ENCODE measurements at regions not wholly inside any gene's neighbourhood (a gene's known extent, or its start where the extent isn't known, plus 50 kb on each side); places are given as distances from the start of the nearest gene placed in this dataset.

DNA sequence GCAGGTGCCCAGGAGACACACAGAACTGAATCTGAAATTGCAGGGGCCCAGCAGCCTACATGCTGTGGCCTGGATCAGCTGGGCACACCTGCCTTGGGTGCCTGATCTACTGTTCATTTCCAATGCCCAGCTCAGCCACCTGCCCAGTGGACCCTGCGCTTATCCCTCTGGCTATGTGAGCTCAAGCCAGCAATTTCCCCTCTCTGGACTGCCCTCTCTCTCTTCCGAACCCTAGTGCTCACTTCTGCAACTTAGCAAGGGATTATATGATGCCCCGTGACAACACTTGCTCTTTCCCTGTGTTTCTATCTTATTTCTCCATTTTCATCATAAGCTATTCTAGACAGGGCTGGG, 276.0 kb downstream of the UACA start:
- Histone ChIP-seq H2BK5ac (ENCODE audit: insufficient read length, low read length) (no peak overlapping the region), H3T11ph (ENCODE audit: low read length) (no peak overlapping the region), H4K8ac (replicated peaks; ENCODE audit: insufficient read length, low read depth, low read length) (no peak overlapping the region), H2BK15ac (ENCODE audit: low read depth, low read length) (no peak overlapping the region), H3K9ac (ENCODE audit: extremely low read depth, insufficient read length, low read length) (no peak overlapping the region), H3K14ac (ENCODE audit: insufficient read depth, low read length) (no peak overlapping the region), H3K9me3 (ENCODE audit: control insufficient read depth, low read depth, low read length) (no peaks in the 10 kb centered on the region), H3K27me3 (ENCODE audit: insufficient read depth, low read length) (no peaks in the 10 kb centered on the region), H3K27ac (ENCODE audit: insufficient read length, low read depth, low read length) (no peak overlapping the region), H3K56ac (ENCODE audit: insufficient read length, low read depth, low read length) (no peak overlapping the region), H4K5ac (ENCODE audit: insufficient read length, low read depth, low read length) (no peak overlapping the region), H2AK5ac (ENCODE audit: insufficient read length, low read length) (no peak overlapping the region), H3K4me1 (ENCODE audit: insufficient read depth, low read length) (no peaks in the 10 kb centered on the region), H2BK120ac (ENCODE audit: low read depth, low read length, poor library complexity, severe bottlenecking) (no peak overlapping the region), H3K79me2 (ENCODE audit: insufficient read depth, low read length) (no peaks in the 10 kb centered on the region), H2BK12ac (ENCODE audit: insufficient read length, low read depth, low read length) (no peak overlapping the region), H3K79me1 (ENCODE audit: insufficient read depth, low read depth, low read length, poor library complexity, severe bottlenecking) (no peaks in the 10 kb centered on the region), H3K18ac (ENCODE audit: insufficient read length, low read depth, low read length) (no peak overlapping the region), H3K23ac (ENCODE audit: insufficient read length, low read depth, low read length) (no peak overlapping the region), H4K20me1 (ENCODE audit: control insufficient read depth, insufficient read depth, insufficient read length) (no peaks in the 10 kb centered on the region), H3K4me2 (ENCODE audit: insufficient read depth, insufficient read length, low read length) (no peak overlapping the region), H3K4ac (ENCODE audit: low read depth, low read length) (no peak overlapping the region), H4K91ac (ENCODE audit: insufficient read length, low read depth, low read length) (no peak overlapping the region), H2BK20ac (ENCODE audit: low read depth, low read length, poor library complexity, severe bottlenecking) (no peak overlapping the region), H2AFZ (ENCODE audit: low read length) (no peak overlapping the region), H3K23me2 (ENCODE audit: insufficient read length, low read depth, low read length, poor library complexity, severe bottlenecking) (no peaks in the 10 kb centered on the region)
- H3K9me3 Mint-ChIP-seq, result no peaks in the 10 kb centered on the region; a peak in 2 of 5 replicates
- H3K4me1 Mint-ChIP-seq, result peaks cover 0 to 5% of the 10 kb centered on the region in 2 experiments; a peak in 2 of 4 replicates
- TF ChIP-seq, protein P1, sequence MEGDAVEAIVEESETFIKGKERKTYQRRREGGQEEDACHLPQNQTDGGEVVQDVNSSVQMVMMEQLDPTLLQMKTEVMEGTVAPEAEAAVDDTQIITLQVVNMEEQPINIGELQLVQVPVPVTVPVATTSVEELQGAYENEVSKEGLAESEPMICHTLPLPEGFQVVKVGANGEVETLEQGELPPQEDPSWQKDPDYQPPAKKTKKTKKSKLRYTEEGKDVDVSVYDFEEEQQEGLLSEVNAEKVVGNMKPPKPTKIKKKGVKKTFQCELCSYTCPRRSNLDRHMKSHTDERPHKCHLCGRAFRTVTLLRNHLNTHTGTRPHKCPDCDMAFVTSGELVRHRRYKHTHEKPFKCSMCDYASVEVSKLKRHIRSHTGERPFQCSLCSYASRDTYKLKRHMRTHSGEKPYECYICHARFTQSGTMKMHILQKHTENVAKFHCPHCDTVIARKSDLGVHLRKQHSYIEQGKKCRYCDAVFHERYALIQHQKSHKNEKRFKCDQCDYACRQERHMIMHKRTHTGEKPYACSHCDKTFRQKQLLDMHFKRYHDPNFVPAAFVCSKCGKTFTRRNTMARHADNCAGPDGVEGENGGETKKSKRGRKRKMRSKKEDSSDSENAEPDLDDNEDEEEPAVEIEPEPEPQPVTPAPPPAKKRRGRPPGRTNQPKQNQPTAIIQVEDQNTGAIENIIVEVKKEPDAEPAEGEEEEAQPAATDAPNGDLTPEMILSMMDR (conservative IDR thresholded peaks at IDR 0.05), result no peak
- WGBS (ENCODE audit: extremely low coverage, insufficient read length, low lambda C conversion rate), result no CpG with 5 or more reads among the region's 3 CpGs
- no peaks in the 10 kb centered on the region for H3K36me3 Mint-ChIP-seq (ENCODE audit: insufficient read depth in 1 of 3, low read depth in 3 of 3)
- no peak overlapping the region for H3K4me3 Mint-ChIP-seq
- H3K27ac Mint-ChIP-seq, result no peak overlapping the region
- DNase-seq, result no peak
- peaks cover 12% of the 10 kb centered on the region for H3K27me3 Mint-ChIP-seq (ENCODE audit: low read depth)
